SK-N-SH (cell line): ENCODE measurements at regions not wholly inside any gene's neighbourhood (a gene's known extent, or its start where the extent isn't known, plus 50 kb on each side); places are given as distances from the start of the nearest gene placed in this dataset.

Experiments
- CTCF ChIA-PET: fragments of 300-600, 350-600 bp; formaldehyde crosslinking; extraction: SDS; loops from one replicate; lab custom pipeline; 2021; lab: Yijun Ruan, JAX
- POLR2A ChIA-PET: fragments of 350-600 bp; sonication (Branson Sonifier 250); formaldehyde crosslinking; extraction: SDS; loops from one replicate; lab custom pipeline; 2020; ENCODE audit warnings: antibody characterized with exemption, inconsistent platforms; lab: Yijun Ruan, JAX
- DNase-seq: peaks from one replicate; pipeline ENCODE4 v3.0.0; 2012
- H2AFZ ChIP-seq: fragments of 200-600 bp; sonication (generic); 2 replicates; pipeline ENCODE4 v1.8.1; 2016; ENCODE audit warnings: antibody characterized with exemption, mild to moderate bottlenecking, low read depth
- H3F3A ChIP-seq: fragments of 200-600 bp; sonication (generic); replicated peaks from 2 replicates; pipeline ENCODE3; 2016; ENCODE audit warnings: antibody characterized with exemption, mild to moderate bottlenecking; ENCODE audit not compliant: insufficient read depth
- H3K27ac ChIP-seq, 2 experiments: fragments of 200-500 bp in 1 of 2; fragments of 200-600 bp in 1 of 2; sonication (Bioruptor generic) in 1 of 2; sonication (generic), shearing (Covaris generic) in 1 of 2; 2 replicates each; pipeline versions ENCODE4 v1.5.1 to v1.6.1; 2014 to 2016; ENCODE audit warnings: low read depth in 2 of 2, inconsistent platforms in 1 of 2, low read length in 1 of 2, mild to moderate bottlenecking in 1 of 2, mixed read lengths in 1 of 2
- H3K27me3 ChIP-seq: fragments of 200-600 bp; sonication (generic), shearing (Covaris generic); 2 replicates; pipeline ENCODE4 v1.6.1; 2016; ENCODE audit warnings: mixed run types; ENCODE audit not compliant: insufficient read depth
- H3K36me3 ChIP-seq, 2 experiments: fragments of 200-500 bp in 1 of 2; fragments of 200-600 bp in 1 of 2; sonication (Bioruptor generic) in 1 of 2; sonication (generic) in 1 of 2; replicated peaks in 1 of 2; 2 replicates each; pipeline versions ENCODE3 to v1.5.1; 2014 to 2016; ENCODE audit warnings: low read length in 1 of 2, mild to moderate bottlenecking in 1 of 2; ENCODE audit not compliant: insufficient read depth in 2 of 2, control insufficient read depth in 1 of 2
- H3K4me1 ChIP-seq, 2 experiments: fragments of 200-500 bp in 1 of 2; fragments of 200-600 bp in 1 of 2; sonication (Bioruptor generic) in 1 of 2; sonication (generic), shearing (Covaris generic) in 1 of 2; 2 replicates each; pipeline versions ENCODE4 v1.5.1 to v1.6.1; 2014 to 2016; ENCODE audit warnings: low read depth in 1 of 2, low read length in 1 of 2, mixed run types in 1 of 2; ENCODE audit not compliant: insufficient read depth in 2 of 2, control insufficient read depth in 1 of 2
- H3K4me2 ChIP-seq: fragments of 200-600 bp; sonication (generic), shearing (Covaris generic); 2 replicates; pipeline ENCODE4 v1.6.1; 2017; ENCODE audit warnings: mixed run types
- H3K4me3 ChIP-seq, 2 experiments: fragments of 200-500 bp in 1 of 2; fragments of 200-600 bp in 1 of 2; sonication (Bioruptor generic) in 1 of 2; sonication (generic), shearing (Covaris generic) in 1 of 2; 2 replicates each; pipeline versions ENCODE4 v1.5.1 to v1.8.1; 2014 to 2016; ENCODE audit warnings: low read depth in 2 of 2, inconsistent platforms in 1 of 2, low read length in 1 of 2, mild to moderate bottlenecking in 1 of 2, mixed read lengths in 1 of 2, moderate library complexity in 1 of 2
- H3K79me2 ChIP-seq: fragments of 200-600 bp; sonication (generic); 2 replicates; pipeline ENCODE4 v1.8.1; 2017; ENCODE audit warnings: mild to moderate bottlenecking; ENCODE audit not compliant: insufficient read depth
- H3K9ac ChIP-seq: fragments of 200-600 bp; sonication (generic); 2 replicates; pipeline ENCODE4 v1.6.1; 2017; ENCODE audit warnings: mixed run types
- H3K9me2 ChIP-seq: fragments of 200-600 bp; sonication (generic); 2 replicates; pipeline ENCODE4 v1.6.1; 2017; ENCODE audit warnings: mixed run types
- H3K9me3 ChIP-seq: fragments of 200-600 bp; sonication (generic); 2 replicates; pipeline ENCODE4 v1.6.1; 2017; ENCODE audit warnings: mixed run types, mild to moderate bottlenecking, moderate library complexity
- H4K20me1 ChIP-seq: fragments of 200-600 bp; sonication (generic); 2 replicates; pipeline ENCODE4 v1.6.1; 2017; ENCODE audit warnings: mild to moderate bottlenecking, mixed run types; ENCODE audit not compliant: insufficient read depth
- CHD2 ChIP-seq: fragments of 150-350 bp; IDR thresholded peaks from 2 replicates; pipeline ENCODE4 v1.6.1; 2018; ENCODE audit warnings: low read length; ENCODE audit not compliant: partially characterized antibody
- CTCF ChIP-seq: fragments of 200-600 bp; sonication (generic); IDR thresholded peaks from 2 replicates; pipeline ENCODE4 v1.6.1; 2017; ENCODE audit warnings: antibody characterized with exemption, mild to moderate bottlenecking, moderate library complexity
- ELF1 ChIP-seq: IDR thresholded peaks from 2 replicates; pipeline ENCODE4 v1.4.0; 2012
- EP300 ChIP-seq, 2 experiments: IDR thresholded peaks; 2 replicates each; pipeline versions ENCODE4 v1.4.0 to v1.6.1; 2012; ENCODE audit warnings: borderline replicate concordance in 1 of 2, low read depth in 1 of 2, low read length in 1 of 2
- FOXJ3 ChIP-seq: sonication (generic); formaldehyde crosslinking; IDR thresholded peaks from 2 replicates; pipeline ENCODE4 v1.5.1; 2020; ENCODE audit warnings: mild to moderate bottlenecking, missing genetic modification reagents
- FOXM1 ChIP-seq: IDR thresholded peaks from 2 replicates; pipeline ENCODE4 v1.4.0; 2012; ENCODE audit warnings: low read depth, mild to moderate bottlenecking
- GABPA ChIP-seq: IDR thresholded peaks from 2 replicates; pipeline ENCODE4 v1.4.0; 2012; ENCODE audit warnings: low read depth, mild to moderate bottlenecking
- GATA2 ChIP-seq: sonication (generic); formaldehyde crosslinking; IDR thresholded peaks from 2 replicates; pipeline ENCODE4 v1.5.0; 2020; ENCODE audit warnings: mild to moderate bottlenecking, missing genetic modification reagents
- JUND ChIP-seq: IDR thresholded peaks from 2 replicates; pipeline ENCODE4 v1.4.0; 2012
- MXI1 ChIP-seq: IDR thresholded peaks from 2 replicates; pipeline ENCODE4 v1.6.1; 2012; ENCODE audit warnings: mild to moderate bottlenecking, low read depth, low read length, improper control_type of control experiment
- PBX3 ChIP-seq: IDR thresholded peaks from 2 replicates; pipeline ENCODE4; 2012
- POLR2AphosphoS5 ChIP-seq: IDR thresholded peaks from 2 replicates; pipeline ENCODE4 v1.6.1; 2012; ENCODE audit warnings: low read depth, low read length
- RCOR1 ChIP-seq: fragments of 150-350 bp; IDR thresholded peaks from 2 replicates; pipeline ENCODE4 v1.6.1; 2017; ENCODE audit warnings: antibody characterized with exemption, low read length
- REST ChIP-seq: IDR thresholded peaks from 2 replicates; pipeline ENCODE4 v1.6.1; 2012; ENCODE audit warnings: mild to moderate bottlenecking, low read depth, low read length, moderate library complexity
- RXRA ChIP-seq: IDR thresholded peaks from 2 replicates; pipeline ENCODE4 v1.4.0; 2012; ENCODE audit warnings: low read depth, mild to moderate bottlenecking, borderline replicate concordance
- SMC3 ChIP-seq: IDR thresholded peaks from 2 replicates; pipeline ENCODE4 v1.6.1; 2012; ENCODE audit warnings: low read depth, low read length, improper control_type of control experiment
- TAF1 ChIP-seq: IDR thresholded peaks from 2 replicates; pipeline ENCODE4 v1.6.1; 2012; ENCODE audit warnings: low read depth, mild to moderate bottlenecking, low read length, moderate library complexity, borderline replicate concordance
- TEAD4 ChIP-seq: IDR thresholded peaks from 2 replicates; pipeline ENCODE4 v1.4.0; 2012; ENCODE audit warnings: mild to moderate bottlenecking, borderline replicate concordance; ENCODE audit not compliant: insufficient read depth
- USF1 ChIP-seq: IDR thresholded peaks from 2 replicates; pipeline ENCODE4 v1.4.0; 2012; ENCODE audit warnings: low read depth, borderline replicate concordance
- USF2 ChIP-seq: fragments of 150-350 bp; IDR thresholded peaks from 2 replicates; pipeline ENCODE4 v1.6.1; 2017; ENCODE audit warnings: antibody characterized with exemption, low read length, low read depth, borderline replicate concordance
- WGBS: methylation state at CpG from one replicate; pipeline ENCODE4 v1.1.6; 2017; ENCODE audit warnings: low lambda C conversion rate; 5-methylcytosine and 5-hydroxymethylcytosine counted together

GRCh38 chr10:33773886-33774480, 439.5 kb upstream of the NRP1 start (continued):
- no peak for TF ChIP-seq REST
- no peak for TF ChIP-seq USF2
- no peak for TF ChIP-seq GATA2
- no peak for TF ChIP-seq SMC3
- TF ChIP-seq, all 33 proteins: peak for 0

- 89% methylated on average over 4 of the region's 4 CpGs for WGBS
Observed at GRCh38 chr10:33773253-33773573, 438.7 kb upstream of the NRP1 start.

More at GRCh38 chr10:33773253-33773573, 438.7 kb upstream of the NRP1 start:
- Histone ChIP-seq H3F3A (no peaks in the 10 kb centered on the region), H2AFZ (no peak overlapping the region), H3K27me3 (no peaks in the 10 kb centered on the region), H3K9me3 (no peaks in the 10 kb centered on the region), H4K20me1 (no peaks in the 10 kb centered on the region), H3K9ac (no peak overlapping the region), H3K4me3 (no peak overlapping the region), H3K4me2 (no peak overlapping the region), H3K27ac (no peak overlapping the region), H3K36me3 (no peaks in the 10 kb centered on the region), H3K79me2 (no peaks in the 10 kb centered on the region), H3K9me2 (no peaks in the 10 kb centered on the region), H3K4me1 (no peaks in the 10 kb centered on the region)
- TF ChIP-seq CHD2 (no peak), POLR2AphosphoS5 (no peak), PBX3 (no peak), MXI1 (no peak), JUND (no peak), USF1 (no peak), RCOR1 (no peak), TEAD4 (no peak), REST (no peak), GATA2 (no peak), FOXM1 (no peak), FOXJ3 (CRISPR knock-in tag) (no peak), GABPA (no peak), TAF1 (no peak), RXRA (no peak), EP300 (IDR thresholded peaks at IDR 0.05; ENCODE audit: borderline replicate concordance in 1 of 2, low read depth in 1 of 2, low read length in 1 of 2) (no peak), CTCF (no peak), ELF1 (no peak), SMC3 (no peak)
- CTCF ChIA-PET: no interaction called here
- DNase-seq: no peak
- POLR2A ChIA-PET: no interaction called here
